Mesothelial cell of epicardium (in vitro differentiated cells): ENCODE measurements at regions not wholly inside any gene's neighbourhood (a gene's known extent, or its start where the extent isn't known, plus 50 kb on each side); places are given as distances from the start of the nearest gene placed in this dataset.

Experiments
- DNase-seq, 2 experiments: peaks; one replicate each; pipeline ENCODE4 v3.0.0; 2021; ENCODE audit warnings: low spot score in 2 of 2; ENCODE audit not compliant: unreplicated experiment in 2 of 2
- H3K27ac Mint-ChIP-seq: 2 replicates; pipeline ENCODE4 v1.8.0; 2021; ENCODE audit warnings: mixed read lengths
- H3K27me3 Mint-ChIP-seq: 2 replicates; pipeline ENCODE4 v1.8.0; 2021; ENCODE audit warnings: low read depth, mixed read lengths
- H3K36me3 Mint-ChIP-seq: 2 replicates; pipeline ENCODE4 v1.8.0; 2021; ENCODE audit warnings: mixed read lengths
- H3K4me1 Mint-ChIP-seq: 2 replicates; pipeline ENCODE4 v1.8.0; 2021; ENCODE audit warnings: mixed read lengths
- H3K4me3 Mint-ChIP-seq: 2 replicates; pipeline ENCODE4 v1.8.0; 2021; ENCODE audit warnings: mild to moderate bottlenecking, moderate library complexity, mixed read lengths
- H3K9me3 Mint-ChIP-seq: 2 replicates; pipeline ENCODE4 v1.8.0; 2021; ENCODE audit warnings: mixed read lengths
- CTCF ChIP-seq: fragments of 200-600 bp; sonication (generic); IDR thresholded peaks from one replicate; pipeline ENCODE4 v1.5.0; 2021; ENCODE audit warnings: antibody characterized with exemption; ENCODE audit not compliant: unreplicated experiment

GRCh38 chr2:54371460-54372065 is 84.6 kb upstream of the SPTBN1 start:
- TF ChIP-seq CTCF: no peak
- Mint-ChIP-seq H3K4me3 (no peak overlapping the region), H3K4me1 (peaks cover 20% of the 10 kb centered on the region), H3K27me3 (no peaks in the 10 kb centered on the region), H3K27ac (no peak overlapping the region), H3K36me3 (no peaks in the 10 kb centered on the region), H3K9me3 (peaks cover 19% of the 10 kb centered on the region)
- DNase-seq: no peak

GRCh38 chr2:54372361-54372760 is 83.8 kb upstream of the SPTBN1 start:
- H3K36me3 Mint-ChIP-seq: no peaks in the 10 kb centered on the region

GRCh38 chr2:54373855-54374254 is 82.3 kb upstream of the SPTBN1 start:
- Mint-ChIP-seq H3K4me3 (no peak overlapping the region), H3K27me3 (no peaks in the 10 kb centered on the region), H3K4me1 (peaks cover 24% of the 10 kb centered on the region), H3K9me3 (peaks cover 8% of the 10 kb centered on the region), H3K36me3 (no peaks in the 10 kb centered on the region), H3K27ac (no peak overlapping the region)
- TF ChIP-seq CTCF: no peak
- DNase-seq: no peak

More at GRCh38 chr2:54372361-54372760, 83.8 kb upstream of the SPTBN1 start:
- no peak overlapping the region for H3K4me3 Mint-ChIP-seq
- peaks cover 19% of the 10 kb centered on the region for H3K9me3 Mint-ChIP-seq
- no peak overlapping the region for H3K27ac Mint-ChIP-seq
- no peak for TF ChIP-seq CTCF
- H3K27me3 Mint-ChIP-seq: no peaks in the 10 kb centered on the region
- no peak for DNase-seq
- H3K4me1 Mint-ChIP-seq: peaks cover 20% of the 10 kb centered on the region

- no peak overlapping the region for H3K4me3 Mint-ChIP-seq
These were observed 81.3 kb upstream of the SPTBN1 start for GRCh38 chr2:54374591-54375364.

GRCh38 chr2:54377451-54377850 is 78.7 kb upstream of the SPTBN1 start:
- no peaks in the 10 kb centered on the region for H3K27me3 Mint-ChIP-seq
- TF ChIP-seq CTCF: no peak
- no peaks in the 10 kb centered on the region for H3K36me3 Mint-ChIP-seq
- no peaks in the 10 kb centered on the region for H3K9me3 Mint-ChIP-seq
- H3K27ac Mint-ChIP-seq: no peak overlapping the region
- no peak for DNase-seq
- H3K4me1 Mint-ChIP-seq: peaks cover 18% of the 10 kb centered on the region
- H3K4me3 Mint-ChIP-seq: no peak overlapping the region

More at GRCh38 chr2:54374591-54375364, 81.3 kb upstream of the SPTBN1 start:
- no peak for DNase-seq
- H3K36me3 Mint-ChIP-seq: no peaks in the 10 kb centered on the region
- TF ChIP-seq CTCF: no peak
- H3K27ac Mint-ChIP-seq: no peak overlapping the region
- no peaks in the 10 kb centered on the region for H3K9me3 Mint-ChIP-seq
- no peaks in the 10 kb centered on the region for H3K27me3 Mint-ChIP-seq
- peaks cover 24% of the 10 kb centered on the region for H3K4me1 Mint-ChIP-seq
